ENCODE measurements at regions not wholly inside any gene's neighbourhood (a gene's known extent, or its start where the extent isn't known, plus 50 kb on each side); places are given as distances from the start of the nearest gene placed in this dataset.

DNA sequence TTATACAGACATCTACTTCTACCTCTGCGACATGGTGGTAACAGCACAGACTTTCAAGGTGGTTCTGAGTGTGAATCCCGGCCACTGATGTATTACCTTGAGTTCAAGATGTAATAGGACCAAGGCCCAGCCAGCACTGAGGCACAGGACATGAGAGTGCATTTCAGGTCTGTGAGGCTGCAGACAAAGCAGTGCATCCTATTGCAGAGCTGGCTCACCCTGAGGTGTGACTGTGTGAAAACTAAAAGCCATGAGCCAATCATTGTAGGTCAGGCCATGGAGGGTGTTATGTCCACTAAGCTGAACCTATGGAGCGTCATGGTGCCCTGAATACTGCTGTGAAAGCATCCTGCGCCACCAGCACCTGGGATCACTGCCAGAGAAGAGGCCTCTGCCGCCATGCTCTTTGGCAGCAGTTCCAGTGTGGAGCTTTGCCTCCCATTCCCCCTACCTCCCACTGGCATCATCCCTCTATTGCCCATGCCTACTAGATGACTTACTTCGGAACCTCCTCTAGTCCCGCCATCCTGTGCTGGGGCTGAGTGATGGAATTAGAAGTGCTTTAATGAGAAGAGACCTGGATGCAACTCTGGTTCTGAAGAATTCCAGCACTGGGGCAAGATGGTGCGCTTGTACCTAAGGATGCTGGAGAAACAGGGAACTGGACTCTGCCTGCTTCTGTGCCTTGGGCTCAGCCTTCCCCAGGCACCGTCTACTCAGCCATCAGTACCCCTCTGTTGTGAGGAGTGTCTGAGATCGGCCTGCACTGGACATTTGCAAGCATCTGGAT lies 112.0 kb upstream of the RMDN2 start:
- no peak for DNase-seq

DNA sequence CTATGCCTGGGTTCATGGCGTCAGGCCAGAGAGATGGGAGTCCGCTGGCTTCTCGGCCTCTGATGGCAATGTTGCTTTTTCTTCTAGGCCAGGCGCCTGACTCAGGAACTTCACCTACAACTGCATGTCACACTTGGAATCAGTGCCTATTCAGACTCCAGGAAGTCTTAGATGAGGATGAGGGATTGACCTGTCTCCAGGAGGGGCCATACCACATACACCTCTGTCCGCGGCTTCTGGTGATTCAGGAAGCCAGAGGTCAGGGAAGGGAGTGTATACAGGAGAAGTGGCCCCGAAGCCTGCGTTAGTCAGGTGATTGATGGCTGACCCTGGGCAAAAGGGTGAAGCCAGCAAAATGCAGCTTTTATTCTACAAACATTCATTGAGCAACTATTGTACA lies 109.1 kb upstream of the RMDN2 start:
- no peak for DNase-seq

DNA sequence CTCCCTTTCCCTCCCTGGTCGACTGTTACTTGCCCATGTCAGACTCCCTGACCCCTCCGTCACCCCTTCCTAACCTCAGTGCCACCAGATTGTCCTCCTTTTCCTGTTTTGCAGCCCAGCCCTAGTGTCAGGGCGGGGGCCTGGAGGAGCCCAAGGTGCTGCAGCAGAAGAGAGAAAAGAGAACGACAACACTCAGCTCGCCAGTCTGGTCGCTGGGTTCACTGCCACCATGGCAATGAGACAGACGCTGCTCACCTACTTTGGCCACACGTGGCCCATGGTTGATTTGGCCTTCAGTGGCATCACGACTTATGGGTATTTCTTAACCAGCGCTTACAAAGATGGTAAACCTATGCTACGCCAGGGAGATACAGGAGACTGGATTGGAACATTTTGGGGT lies 108.4 kb upstream of the RMDN2 start:
- DNase-seq, result no peak

DNA sequence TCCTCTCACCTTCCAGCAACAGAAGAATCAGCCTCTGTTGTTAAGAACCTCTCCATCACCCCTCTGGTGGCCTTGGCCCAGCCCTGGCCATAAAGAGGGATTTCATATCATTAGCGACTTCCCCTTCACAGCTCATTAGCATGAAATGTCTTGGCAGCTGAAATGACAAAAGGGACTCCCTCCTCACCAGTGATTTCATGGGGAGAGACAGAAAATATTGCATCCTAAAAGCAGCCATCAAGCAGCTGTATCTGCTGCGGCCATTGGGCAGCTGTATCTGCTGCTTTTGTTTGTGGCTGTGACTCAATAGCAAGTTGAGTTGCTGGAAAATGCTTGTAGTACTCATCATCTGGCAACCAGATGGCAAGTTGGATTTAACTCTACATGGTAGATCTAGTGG lies 105.9 kb upstream of the RMDN2 start:
- no peak for DNase-seq

DNA sequence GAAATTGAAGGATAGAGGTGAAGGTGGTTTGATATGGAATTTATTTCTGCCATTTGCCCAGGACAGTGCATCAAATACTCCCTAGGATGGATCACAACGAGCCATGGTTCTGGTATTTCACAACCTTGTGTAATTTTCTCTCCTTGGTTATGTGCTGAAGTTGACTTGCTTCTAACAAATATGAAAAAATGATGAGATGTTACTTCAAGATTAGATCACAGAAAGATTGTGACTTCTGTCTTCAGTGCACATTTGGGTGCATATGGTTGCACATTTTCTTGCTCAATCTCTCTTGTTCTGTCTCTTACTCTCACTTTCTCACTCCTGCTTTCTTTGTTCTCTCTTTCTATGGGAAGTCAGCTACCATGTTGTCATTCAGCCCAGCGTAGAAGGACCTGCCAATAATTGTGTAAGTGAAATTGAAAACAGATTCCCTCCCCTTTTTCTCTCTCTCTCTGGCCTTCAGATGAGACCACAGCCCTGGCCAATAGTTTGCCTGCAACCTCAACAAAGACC lies 104.6 kb upstream of the RMDN2 start:
- no peak for DNase-seq

DNA sequence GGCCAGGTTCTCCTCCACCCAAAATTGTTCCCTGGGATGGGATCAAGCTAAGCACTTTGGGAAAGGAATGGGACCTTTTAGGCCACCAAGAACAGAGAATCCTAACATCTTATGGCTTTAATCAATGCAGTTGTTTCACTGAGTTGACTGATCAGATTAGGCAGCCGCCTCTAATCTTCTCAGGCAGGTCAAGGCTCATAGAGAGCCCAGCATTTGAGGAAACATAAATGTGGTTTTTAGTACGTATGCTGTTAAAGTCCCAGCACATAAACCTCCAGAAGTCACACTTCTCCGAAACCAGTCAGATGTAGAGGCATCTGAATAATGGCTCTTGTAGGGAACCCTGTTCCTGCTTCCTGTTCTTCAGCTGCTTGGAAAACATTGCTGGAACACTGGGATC lies 99.5 kb upstream of the RMDN2 start:
- no peak for DNase-seq

DNA sequence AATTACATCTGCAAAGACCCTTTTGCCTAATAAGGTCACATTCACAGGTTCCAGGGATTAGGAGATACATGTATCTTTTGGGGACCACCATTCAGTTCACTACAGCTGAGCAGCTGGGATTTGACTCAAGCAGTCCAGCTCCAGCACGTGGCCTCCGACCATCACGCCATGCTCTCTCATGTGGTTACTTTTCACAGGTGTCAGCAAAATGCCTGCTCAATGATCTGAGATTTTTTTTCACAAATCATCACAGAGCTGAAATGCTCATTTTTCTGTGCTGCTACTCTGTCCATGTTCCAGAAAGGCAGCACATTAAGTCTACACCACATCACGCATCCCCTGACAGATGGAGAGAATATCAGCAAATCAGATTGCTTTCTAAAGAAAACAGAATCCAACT lies 98.5 kb upstream of the RMDN2 start:
- no peak for DNase-seq

DNA sequence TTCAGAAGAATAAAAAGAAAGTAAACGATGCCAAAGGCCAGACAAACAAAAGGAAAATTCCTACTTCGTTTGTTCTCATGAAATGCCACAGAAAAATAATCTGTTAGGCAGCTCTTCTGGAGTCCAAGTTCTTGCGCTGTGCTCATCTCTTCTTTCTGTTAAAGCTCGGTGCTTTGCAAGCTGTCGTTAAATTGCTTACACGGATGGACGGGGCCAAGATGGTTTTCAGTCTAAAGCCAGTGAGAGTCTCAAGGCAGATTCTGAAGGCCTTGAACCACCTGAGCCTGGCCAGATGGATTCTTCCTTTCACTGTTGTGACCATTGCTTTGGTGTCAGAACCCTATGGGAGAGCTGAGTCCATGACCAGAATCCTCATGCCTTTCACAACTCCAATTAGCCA lies 97.6 kb upstream of the RMDN2 start:
- no peak for DNase-seq

DNA sequence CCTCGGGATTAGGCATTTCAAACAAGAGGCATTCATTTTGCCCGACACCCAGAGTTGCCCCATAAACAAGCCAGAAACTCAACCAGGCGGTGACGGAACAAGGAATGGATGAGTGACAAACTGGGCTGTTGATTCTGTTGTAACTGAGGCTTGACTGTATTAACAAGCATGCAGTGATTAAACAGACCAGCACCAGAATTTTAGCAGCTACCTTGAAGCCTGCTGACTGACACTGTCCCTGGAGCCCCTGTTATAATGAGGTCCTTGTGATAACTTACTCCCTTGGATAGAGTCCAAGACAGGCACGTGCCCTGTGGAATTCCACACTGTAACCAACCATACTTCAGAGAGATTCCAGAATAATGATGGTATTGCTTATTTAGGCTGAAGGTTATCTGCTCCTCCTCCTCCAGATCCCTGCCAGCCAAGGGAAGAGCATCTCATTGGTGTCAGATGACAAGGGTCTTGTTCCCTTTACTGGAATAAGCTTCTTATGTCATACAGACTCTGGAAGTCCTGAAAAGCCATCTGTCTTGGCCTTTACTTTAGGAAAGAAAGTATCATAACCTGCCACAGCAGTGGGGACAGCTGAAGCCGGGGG lies 97.1 kb upstream of the RMDN2 start:
- DNase-seq, result no peak

DNA sequence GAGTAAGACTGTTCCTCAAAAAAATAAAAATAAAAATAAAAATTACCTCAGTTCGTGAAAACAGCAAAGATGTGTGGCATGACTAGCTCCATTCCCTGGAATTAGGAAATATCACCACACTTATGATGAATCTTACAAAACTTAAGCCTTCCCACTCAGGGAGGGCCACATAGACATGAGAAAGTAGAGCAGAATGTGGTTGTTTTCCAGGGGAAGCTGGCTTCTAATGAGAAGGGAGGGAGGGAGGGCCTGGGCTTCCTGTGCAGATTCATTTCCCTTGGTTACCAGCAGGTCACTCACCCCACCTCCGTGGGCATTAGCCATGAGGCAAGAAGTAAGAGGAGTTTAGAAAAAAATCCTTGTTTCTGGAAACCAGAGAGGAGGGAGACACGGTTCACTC lies 95.9 kb upstream of the RMDN2 start:
- DNase-seq, result no peak

DNA sequence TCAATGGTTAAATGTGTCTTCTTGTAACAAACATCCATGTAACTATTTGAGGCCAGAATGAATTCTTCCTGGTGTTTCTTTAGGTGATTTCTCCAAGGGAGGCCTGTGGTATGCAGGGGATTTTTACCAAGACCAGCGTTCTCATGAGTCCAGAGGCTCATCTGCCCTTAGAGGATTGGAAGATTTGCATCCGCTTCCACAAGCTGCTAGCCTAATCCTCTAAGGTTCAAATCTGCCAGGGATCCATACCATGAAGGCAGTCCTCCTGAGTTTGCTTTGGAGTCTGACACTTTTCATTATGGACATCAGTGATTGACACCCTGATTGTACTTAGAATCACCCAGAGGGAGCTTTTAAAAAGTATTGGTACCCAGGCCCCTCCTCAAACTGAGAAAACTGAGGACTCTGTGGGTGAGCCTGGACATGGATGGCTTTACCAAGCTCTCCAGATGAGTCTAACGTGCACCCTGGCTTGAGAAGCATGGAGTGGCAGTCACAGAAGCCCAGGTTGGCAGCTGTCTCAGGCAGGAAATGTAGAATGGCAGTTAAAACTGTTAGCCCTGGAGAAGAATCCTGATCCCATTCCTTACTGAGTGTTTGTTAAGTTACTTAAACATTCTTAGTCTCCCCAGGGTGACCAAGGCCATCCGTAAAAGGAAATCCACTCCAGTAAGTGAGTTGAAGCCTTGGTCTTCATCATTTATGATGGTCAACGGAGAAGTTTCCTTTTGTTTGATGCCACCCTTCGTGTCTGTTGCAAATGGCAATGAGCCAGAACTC lies 95.3 kb upstream of the RMDN2 start:
- no peak for DNase-seq

DNA sequence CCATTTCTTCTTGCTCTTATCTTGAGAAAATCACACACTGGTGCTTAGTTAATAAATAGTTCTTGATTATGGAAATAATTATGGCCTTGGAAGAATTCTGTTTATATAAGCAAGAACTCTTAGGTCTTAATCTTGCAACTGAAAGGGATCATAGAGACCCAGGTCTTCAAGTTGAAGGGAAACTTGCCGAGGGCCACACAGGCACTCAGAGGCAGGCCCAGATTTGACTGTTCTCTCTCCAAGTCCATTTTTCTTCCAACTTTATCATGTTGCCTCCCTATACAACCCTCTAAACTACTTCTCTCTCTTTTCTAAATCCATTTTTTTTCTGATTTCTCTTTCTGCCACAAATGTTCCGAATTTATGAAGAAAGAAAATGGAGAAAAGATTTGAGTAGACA lies 94.5 kb upstream of the RMDN2 start:
- DNase-seq, result no peak

DNA sequence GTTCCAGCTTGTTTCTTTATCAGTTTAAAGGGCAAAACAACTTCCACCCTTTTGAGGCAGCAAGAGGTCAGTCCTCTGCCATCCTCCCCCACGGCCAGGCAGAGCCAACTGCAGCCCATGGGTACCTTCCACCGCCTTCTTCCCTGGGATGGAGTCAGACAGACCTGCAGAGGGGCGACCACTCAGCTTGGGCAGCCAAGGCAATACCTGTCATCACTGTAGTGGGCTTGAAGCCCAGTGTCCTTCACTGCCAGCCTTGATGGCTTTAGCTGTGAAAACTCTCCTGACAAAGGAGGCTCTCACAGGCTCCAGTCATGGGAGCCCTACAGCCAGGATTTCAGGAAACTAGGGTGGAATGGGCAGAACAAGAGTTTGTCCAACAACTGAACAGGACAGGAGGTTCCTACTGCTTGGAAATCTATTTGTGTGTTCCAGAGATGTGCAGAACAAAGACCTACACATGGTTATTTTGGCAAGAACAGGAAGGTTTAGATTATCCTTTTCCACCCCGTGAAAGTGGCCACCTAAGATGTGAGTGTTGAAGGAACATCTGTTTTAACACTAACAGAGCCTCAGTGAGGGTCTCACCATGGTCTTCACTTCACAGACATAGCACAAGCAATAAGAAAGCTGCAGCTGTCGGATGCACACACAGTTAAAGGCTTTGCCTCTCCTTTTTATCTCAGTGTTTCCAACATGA lies 93.9 kb upstream of the RMDN2 start:
- DNase-seq, result no peak

DNA sequence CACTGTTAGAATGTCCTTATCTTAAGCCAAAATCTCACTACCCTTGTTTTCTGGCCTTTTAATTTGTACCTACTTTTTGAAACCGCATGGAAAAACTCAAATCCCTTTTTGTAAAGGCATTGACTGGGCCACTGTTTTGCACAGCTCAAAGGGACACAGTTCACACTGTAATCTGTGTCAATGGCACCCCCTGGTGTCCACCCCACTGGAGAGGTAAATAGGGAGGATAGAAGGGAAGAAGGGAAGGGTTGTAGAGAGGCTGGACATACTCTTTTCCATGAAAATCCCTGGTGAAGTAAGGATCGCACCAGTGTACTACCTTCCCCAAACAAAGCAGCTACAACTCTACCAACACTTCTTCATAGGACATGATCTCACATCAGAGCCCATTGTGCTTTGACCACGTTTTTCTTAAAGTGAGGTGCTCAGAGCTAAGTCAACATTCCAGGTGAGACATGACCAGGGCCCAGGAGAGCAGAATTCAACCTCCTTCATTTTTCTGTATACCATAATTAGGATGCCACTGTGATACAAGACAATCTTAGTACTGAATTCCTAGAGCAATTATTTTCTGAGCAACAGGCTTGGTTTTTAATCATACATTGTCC lies 92.4 kb upstream of the RMDN2 start:
- peak; percentile 85 for DNase-seq

DNA sequence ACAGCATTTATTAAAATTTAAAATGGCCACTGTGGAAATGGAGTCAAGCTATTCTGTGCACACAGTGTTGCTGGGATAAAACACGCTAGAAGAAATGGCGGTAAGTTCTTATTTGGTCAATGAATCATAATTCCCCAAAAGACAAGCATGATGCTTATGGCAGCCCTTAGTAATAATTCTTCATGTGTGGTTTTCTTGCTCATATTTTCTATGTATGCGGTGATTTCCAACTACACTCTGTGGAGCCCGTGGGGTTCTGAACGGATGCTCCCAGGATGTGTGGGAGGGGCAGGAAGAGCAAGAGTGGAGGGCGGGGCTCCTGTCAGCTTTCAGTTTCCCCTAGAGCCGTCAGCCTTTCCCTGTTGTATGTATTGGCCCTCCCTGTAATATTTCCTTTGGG lies 91.7 kb upstream of the RMDN2 start:
- DNase-seq, result peak; percentile 39

DNA sequence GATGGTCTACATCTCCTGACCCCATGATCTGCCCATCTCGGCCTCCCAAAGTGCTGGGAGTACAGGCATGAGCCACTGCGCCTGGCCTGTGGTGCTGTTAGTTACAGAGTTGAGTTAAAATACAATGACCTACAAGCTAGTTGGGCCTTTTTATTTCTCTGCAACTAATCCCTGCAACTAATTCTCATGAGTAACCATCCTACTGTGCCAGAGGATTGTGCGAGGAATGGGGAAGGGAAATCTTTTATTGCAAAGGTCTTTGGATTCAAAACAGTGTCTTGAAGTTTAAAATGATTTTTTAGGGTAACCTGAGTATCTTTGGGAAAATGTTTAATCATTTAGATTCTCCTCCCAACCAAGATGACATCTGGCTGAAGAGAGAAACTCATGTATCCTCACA lies 88.8 kb upstream of the RMDN2 start:
- DNase-seq, result no peak

DNA sequence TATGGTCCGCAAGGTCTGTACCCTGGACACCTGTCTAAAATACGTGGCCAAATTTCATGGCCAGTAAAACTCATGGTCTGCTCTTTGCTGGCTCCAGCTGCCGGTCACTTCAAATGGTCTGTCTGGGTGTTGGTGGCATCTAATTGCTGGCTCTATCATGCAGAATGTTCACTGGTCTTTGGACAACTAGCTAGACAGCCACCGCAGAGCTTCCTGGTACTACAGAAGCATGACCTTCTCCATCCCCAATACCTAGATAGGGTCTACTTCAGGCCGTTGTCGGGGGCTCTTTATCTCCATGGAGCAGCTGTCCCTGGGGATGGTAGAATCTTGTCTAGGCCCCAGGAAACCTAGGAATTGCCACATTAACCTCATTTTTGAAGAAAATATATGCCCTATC lies 88.4 kb upstream of the RMDN2 start:
- no peak for DNase-seq

DNA sequence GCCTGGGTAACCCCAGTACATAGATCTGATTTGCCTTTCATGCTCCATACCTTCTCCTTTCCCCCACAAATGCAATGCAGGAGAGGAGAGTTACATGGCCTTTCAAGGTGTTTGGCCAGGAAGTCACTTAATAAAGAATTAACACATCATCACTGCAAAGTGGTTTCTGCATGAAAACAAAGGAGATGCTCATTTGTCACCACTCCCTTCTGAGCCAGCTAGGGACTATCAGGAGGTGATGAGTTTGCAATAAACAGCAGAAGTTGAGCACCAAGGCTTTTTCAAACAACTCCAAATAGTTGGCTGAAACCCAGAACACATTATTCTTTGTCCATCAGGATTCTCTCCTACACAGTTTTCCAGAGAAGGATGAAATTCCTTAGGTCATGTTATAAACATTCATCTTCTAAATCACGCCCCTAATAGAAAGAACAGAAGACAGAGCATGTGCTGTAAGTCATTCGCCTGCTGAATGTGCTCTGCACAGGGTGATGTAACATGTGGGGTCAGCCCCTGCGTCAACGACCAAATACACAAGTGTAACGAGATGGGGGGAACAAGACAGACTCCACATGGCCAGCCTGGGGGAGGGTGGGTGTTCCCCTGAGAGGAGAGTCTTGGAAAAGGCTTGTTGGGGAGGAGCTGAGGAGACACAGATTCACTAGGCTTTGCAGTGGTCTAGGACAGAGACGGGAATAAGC lies 87.3 kb upstream of the RMDN2 start:
- DNase-seq, result no peak

DNA sequence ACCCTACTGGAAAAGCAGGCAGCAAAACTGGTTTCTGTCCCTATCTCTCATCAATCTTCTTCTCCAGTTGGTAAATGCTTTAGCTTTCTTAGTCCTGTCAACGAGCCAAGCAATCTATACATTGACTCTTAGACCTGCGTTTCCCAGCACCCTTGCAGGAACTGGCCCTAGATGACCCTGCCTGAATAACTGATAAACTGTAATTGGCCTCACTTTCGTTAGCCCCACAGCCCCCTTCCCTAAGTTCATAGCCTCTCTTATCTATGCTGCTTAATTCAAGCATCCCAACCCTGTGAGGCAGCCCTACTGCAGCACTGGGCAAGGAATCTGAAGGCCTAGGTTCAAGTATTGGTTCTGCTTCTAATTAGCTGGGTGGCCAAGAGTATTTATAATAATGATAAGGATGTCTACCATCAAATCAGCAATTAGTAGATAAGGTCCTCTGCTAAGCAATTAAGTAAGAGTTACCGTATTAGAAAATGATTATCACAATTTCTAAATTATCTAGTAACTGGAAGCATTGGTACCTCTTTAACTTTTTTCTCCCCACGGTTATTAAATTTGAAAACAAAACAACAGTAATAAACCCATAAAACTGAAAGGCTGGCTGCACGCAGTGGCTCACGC lies 86.4 kb upstream of the RMDN2 start:
- DNase-seq, result no peak

DNA sequence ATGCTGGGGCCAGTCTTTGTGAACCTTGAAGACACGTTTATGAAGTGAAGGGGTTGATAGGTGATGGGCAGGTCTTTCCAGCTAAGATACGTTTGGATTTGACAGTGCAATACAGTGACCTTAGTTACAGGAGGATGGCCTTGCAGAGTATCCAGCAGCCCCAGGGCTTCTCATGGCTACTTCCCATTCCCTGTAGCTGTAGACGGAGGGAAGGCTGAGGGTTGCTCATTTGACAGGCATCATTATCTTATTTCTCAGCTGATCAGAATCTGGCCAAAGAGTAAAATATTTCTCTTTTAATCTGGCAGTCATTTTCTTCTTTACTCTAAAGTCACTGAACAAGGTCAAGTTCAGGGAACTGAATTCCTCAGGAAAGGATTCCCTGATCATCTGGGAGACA lies 85.1 kb upstream of the RMDN2 start:
- no peak for DNase-seq

DNA sequence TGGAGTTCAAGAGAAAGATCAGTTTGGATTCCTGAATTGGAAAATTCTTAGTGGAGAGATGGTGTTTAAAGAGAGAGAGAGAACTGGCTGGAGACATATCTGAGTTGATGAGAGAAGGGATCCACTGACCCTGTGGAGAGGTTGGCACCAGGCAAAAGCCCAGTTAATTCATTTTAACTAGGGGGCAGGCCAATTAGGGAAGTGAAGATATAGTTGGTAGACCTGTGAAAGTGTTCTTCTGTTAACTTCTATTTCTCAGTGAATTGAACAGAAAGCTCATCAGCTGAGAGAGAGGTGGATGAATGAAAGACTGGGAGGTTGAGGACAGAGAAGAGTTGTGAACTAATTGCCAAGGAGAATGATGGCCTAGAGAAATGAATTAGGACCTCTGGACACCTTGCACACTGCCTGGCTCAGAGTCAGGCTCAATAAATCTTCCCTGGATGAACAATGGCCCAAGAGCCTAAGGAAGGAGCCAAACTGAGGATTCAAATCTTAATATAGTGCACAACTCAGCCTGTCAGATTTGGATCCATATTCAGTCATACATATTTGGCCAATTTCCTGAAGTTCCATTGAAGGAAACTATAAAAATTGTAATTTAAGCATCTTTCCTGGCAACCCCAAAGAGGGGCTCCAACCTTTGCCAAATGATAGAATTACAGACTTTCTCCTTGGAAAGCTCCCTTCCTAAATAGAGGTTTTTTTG lies 82.2 kb upstream of the RMDN2 start:
- DNase-seq, result no peak
